ENCODE measurements at regions not wholly inside any gene's neighbourhood (a gene's known extent, or its start where the extent isn't known, plus 50 kb on each side); places are given as distances from the start of the nearest gene placed in this dataset.

DNA sequence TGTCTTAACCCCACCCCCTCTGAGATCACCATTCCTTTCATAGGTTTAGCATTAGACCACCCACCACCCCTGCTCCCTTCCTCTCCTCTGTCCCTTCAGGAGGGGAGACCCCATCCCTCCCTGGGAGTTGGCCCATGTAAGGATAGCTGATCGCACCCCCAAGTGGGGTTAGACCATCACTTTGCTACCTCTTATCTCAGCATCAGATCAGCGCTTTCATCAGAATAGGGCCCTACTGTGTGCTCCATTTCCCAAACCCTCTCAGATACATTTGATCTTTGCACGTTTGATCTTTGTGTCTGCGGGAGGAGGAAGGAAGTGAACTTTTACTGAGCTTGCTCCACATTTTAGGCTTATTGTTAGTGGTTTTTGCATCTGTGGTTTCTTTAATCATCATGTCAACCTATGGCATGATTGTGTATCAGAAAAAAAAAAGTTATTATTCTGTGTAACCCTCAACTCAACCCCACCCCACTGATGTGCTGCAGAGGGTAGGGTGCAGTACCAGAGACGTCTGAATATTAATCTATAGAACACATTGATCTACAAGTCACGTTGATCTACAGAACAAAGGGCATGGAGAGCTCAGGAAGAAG is 81.2 kb downstream of the PDCL3 start:
- no peak overlapping the region for H3K9ac ChIP-seq (ENCODE audit: low read length)
- no peaks in the 10 kb centered on the region for H3K4me1 ChIP-seq (ENCODE audit: control insufficient read depth, insufficient read depth, low read length)
- no peaks in the 10 kb centered on the region for H3K36me3 ChIP-seq (ENCODE audit: control insufficient read depth, insufficient read depth, low read length)
- H3K27me3 ChIP-seq (ENCODE audit: control insufficient read depth, insufficient read depth, low read length): no peaks in the 10 kb centered on the region
- H3K9me3 ChIP-seq (ENCODE audit: control insufficient read depth, low read length): no peaks in the 10 kb centered on the region
- H3K4me3 ChIP-seq (ENCODE audit: low read length): no peak overlapping the region

DNA sequence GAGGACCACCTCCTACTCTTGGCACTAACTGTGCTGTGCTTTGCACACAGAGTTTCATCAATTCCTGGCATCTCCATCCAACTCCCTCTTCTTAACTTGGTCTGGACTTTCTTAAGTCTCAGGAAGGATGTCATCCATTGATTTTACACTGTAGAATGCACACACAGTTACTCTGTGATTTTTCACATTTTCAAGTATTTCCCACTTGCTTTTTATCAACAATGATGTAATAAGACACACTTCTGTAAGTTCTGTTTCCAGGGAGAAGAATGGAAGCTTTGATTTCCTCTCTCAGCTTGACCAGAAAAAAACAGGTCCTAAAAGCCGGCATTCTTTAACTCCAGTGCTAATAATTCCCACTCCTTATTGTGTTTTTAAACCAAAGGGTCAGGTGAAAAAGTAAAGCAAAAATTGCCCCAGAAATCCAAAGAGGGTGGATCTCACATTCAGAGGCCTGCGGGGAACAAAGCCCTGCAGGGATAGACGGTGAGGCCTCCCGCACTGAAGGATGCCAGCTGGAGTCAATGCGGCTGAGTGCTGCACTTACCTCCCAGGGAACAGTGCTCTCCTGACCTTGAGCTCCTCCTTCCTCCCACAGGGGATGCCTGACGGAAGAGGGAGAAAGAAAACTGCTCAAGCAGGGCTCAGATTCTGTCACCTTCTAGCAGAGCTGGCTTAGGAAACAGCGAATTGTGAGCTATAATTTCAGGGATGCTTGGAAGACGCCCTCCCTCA is 83.1 kb downstream of the PDCL3 start:
- H3K9ac ChIP-seq (ENCODE audit: low read length): no peak overlapping the region
- H3K27me3 ChIP-seq (ENCODE audit: control insufficient read depth, insufficient read depth, low read length): no peaks in the 10 kb centered on the region
- H3K4me1 ChIP-seq (ENCODE audit: control insufficient read depth, insufficient read depth, low read length): no peaks in the 10 kb centered on the region
- H3K9me3 ChIP-seq (ENCODE audit: control insufficient read depth, low read length): no peaks in the 10 kb centered on the region
- H3K36me3 ChIP-seq (ENCODE audit: control insufficient read depth, insufficient read depth, low read length): no peaks in the 10 kb centered on the region
- H3K4me3 ChIP-seq (ENCODE audit: low read length): no peak overlapping the region

DNA sequence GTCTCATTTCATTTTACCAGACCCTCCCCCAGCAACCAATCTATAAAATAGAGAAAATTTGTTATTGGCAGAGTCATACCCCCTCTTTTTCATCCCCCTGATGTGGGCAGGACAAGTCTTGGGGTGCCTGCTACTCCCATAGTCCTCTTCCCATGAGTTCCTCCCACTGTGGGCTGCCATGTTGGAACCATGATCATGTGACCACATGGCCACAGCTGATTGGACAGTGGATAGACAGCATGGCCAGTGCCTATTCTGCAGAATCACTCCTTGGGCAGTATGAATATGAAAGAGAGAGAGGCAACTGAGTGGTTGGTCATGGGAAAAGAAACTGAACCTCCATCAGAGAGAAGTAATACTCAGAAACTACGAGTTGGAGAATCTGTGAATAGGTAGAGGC is 84.9 kb downstream of the PDCL3 start:
- H3K9me3 ChIP-seq (ENCODE audit: control insufficient read depth, low read length): no peaks in the 10 kb centered on the region
- no peaks in the 10 kb centered on the region for H3K27me3 ChIP-seq (ENCODE audit: control insufficient read depth, insufficient read depth, low read length)
- H3K4me1 ChIP-seq (ENCODE audit: control insufficient read depth, insufficient read depth, low read length): no peaks in the 10 kb centered on the region
- no peak overlapping the region for H3K9ac ChIP-seq (ENCODE audit: low read length)
- H3K4me3 ChIP-seq (ENCODE audit: low read length): no peak overlapping the region
- no peaks in the 10 kb centered on the region for H3K36me3 ChIP-seq (ENCODE audit: control insufficient read depth, insufficient read depth, low read length)

DNA sequence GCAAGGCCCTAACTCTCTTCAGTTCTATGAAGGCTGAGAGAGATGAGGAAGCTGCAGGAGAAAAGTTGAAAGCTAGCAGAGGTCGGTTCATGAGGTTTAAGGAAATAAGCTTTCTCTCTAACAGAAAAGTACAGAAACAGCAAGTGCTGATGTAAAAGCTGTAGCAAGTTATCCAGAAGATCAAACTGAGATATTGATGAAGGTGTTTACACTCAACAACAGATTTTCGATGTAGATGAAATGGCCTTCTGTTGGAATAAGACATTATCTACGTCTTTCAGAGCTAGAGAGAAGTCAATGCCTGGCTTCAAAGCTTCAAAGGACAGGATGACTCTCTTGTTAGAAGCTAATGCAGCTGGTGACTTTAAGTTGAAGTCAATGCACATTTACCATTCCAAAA is 87.4 kb downstream of the PDCL3 start:
- H3K9ac ChIP-seq (ENCODE audit: low read length): no peak overlapping the region
- H3K36me3 ChIP-seq (ENCODE audit: control insufficient read depth, insufficient read depth, low read length): no peaks in the 10 kb centered on the region
- no peaks in the 10 kb centered on the region for H3K27me3 ChIP-seq (ENCODE audit: control insufficient read depth, insufficient read depth, low read length)
- no peaks in the 10 kb centered on the region for H3K4me1 ChIP-seq (ENCODE audit: control insufficient read depth, insufficient read depth, low read length)
- no peaks in the 10 kb centered on the region for H3K9me3 ChIP-seq (ENCODE audit: control insufficient read depth, low read length)
- H3K4me3 ChIP-seq (ENCODE audit: low read length): no peak overlapping the region

DNA sequence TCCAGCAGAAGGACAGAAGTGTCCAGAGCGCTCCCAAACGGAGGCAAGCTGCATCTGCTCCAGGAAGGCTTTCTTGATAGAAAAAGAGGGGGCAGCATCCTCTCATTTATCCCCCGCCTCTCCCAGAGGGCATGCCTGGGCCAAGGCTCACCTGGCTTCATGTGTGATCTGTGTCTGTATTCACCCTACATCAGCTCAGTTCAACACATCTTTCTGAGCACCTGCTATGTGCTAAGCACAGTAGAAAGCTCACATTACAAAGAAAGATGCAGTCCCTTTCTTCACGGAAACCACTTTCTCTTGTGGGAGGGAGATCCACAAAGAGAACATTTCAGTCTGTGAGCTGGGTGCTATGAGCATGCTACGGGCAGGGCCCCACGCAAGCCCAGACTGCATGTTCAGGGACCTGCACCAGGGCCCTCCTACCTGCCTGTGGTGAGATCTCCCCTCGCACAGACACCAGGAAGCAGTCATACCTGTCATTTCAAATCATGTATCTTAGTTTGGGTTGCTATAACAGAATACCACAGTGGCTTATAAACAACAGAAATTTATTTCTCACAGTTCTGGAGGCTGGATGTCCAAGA is 90.7 kb downstream of the PDCL3 start:
- no peak overlapping the region for H3K9ac ChIP-seq (ENCODE audit: low read length)
- no peaks in the 10 kb centered on the region for H3K4me1 ChIP-seq (ENCODE audit: control insufficient read depth, insufficient read depth, low read length)
- H3K9me3 ChIP-seq (ENCODE audit: control insufficient read depth, low read length): no peaks in the 10 kb centered on the region
- no peak overlapping the region for H3K4me3 ChIP-seq (ENCODE audit: low read length)
- H3K36me3 ChIP-seq (ENCODE audit: control insufficient read depth, insufficient read depth, low read length): no peaks in the 10 kb centered on the region
- no peaks in the 10 kb centered on the region for H3K27me3 ChIP-seq (ENCODE audit: control insufficient read depth, insufficient read depth, low read length)

DNA sequence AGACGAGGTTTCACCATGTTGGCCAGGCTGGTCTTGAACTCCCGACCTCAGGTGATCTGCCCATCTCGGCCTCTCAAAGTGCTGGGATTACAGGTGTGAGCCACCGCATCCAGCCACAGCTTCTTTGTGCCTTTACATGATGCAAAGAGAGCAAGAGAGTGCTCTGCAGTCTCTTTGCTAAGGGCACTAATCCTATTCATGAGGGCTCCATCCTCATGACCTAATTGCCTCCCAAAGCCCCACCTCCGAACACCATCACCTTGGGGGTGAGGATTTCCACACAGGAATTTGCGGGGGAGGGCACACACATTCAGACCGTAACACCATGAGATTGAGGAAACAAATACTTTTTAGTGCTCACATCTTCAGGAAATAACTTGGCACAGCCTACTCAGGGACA is 91.8 kb downstream of the PDCL3 start:
- Histone ChIP-seq H3K27me3 (ENCODE audit: control insufficient read depth, insufficient read depth, low read length) (no peaks in the 10 kb centered on the region), H3K4me1 (ENCODE audit: control insufficient read depth, insufficient read depth, low read length) (no peaks in the 10 kb centered on the region), H3K9me3 (ENCODE audit: control insufficient read depth, low read length) (no peaks in the 10 kb centered on the region), H3K9ac (ENCODE audit: low read length) (no peak overlapping the region), H3K4me3 (ENCODE audit: low read length) (no peak overlapping the region), H3K36me3 (ENCODE audit: control insufficient read depth, insufficient read depth, low read length) (no peaks in the 10 kb centered on the region)

DNA sequence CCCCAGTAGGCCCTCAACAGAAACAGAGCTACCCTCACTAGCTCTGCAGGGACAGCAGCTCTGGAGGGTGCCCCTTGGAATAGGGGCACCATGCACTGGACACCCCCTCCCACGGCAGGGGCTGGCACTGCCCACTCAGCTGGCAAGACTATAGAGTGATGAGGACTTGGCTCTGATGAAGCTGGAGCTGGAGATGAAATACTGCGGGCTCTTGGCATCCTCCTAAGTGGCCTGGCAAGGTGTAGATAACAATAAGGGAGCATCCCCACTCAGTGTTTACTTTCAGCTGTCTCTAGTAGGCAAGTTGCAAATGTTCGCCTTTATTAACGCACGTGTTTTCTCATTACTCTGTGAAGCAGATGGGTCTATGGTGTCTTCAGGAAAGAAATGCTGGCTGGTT is 92.7 kb downstream of the PDCL3 start:
- H3K4me1 ChIP-seq (ENCODE audit: control insufficient read depth, insufficient read depth, low read length): no peaks in the 10 kb centered on the region
- H3K36me3 ChIP-seq (ENCODE audit: control insufficient read depth, insufficient read depth, low read length): no peaks in the 10 kb centered on the region
- no peaks in the 10 kb centered on the region for H3K27me3 ChIP-seq (ENCODE audit: control insufficient read depth, insufficient read depth, low read length)
- H3K9ac ChIP-seq (ENCODE audit: low read length): no peak overlapping the region
- H3K4me3 ChIP-seq (ENCODE audit: low read length): no peak overlapping the region
- H3K9me3 ChIP-seq (ENCODE audit: control insufficient read depth, low read length): no peaks in the 10 kb centered on the region

DNA sequence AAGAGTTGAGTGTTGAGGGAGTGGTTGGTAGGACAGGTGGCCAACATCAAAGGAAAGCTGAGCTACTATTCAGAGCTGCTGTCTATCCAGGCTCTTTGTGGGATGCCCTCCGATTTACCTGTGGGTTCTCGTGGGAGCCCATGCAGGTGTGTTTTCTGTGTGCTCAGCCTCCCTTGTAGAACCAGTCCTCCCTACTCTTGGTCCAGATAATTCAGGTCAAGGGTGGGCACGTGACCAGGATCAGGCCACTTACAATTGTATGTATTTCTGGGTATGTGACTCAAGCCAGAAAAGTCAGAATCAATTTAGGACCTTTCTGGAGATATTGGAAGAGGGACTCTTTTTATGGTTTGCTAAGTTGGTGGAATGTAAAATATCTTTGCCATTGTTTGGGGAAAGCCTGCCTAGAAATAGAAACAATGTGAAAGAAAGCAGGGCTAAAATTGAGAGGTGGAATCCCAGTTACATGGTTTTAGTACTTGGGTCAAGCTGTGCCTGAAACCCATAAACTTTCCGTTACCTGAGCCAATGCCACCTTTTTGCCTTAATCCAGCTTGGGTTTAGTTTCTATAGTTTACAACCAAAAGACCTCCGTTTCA is 93.2 kb downstream of the PDCL3 start:
- H3K27me3 ChIP-seq (ENCODE audit: control insufficient read depth, insufficient read depth, low read length): no peaks in the 10 kb centered on the region
- H3K9ac ChIP-seq (ENCODE audit: low read length): no peak overlapping the region
- H3K9me3 ChIP-seq (ENCODE audit: control insufficient read depth, low read length): no peaks in the 10 kb centered on the region
- H3K4me1 ChIP-seq (ENCODE audit: control insufficient read depth, insufficient read depth, low read length): no peaks in the 10 kb centered on the region
- H3K36me3 ChIP-seq (ENCODE audit: control insufficient read depth, insufficient read depth, low read length): no peaks in the 10 kb centered on the region
- no peak overlapping the region for H3K4me3 ChIP-seq (ENCODE audit: low read length)

DNA sequence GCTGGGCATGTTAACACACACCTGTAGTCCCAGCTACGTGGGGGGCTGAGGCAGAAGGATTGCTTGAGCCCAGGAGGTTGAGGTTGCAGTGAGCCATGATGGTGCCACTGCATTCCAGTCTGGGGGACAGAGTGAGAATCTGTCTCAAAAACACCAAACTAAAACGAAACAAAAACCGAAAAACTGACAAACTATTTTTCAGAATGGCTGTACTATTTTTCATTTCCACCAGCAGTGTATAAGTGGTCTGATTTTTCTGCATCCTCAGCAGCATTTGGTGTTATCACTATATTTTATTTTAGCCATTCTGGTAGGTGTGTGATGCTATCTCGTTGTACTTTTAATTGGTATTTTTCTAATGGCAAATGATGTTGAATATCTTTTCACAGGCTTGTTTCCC is 95.2 kb downstream of the PDCL3 start:
- H3K27me3 ChIP-seq (ENCODE audit: control insufficient read depth, insufficient read depth, low read length): no peaks in the 10 kb centered on the region
- H3K4me3 ChIP-seq (ENCODE audit: low read length): no peak overlapping the region
- no peaks in the 10 kb centered on the region for H3K36me3 ChIP-seq (ENCODE audit: control insufficient read depth, insufficient read depth, low read length)
- H3K4me1 ChIP-seq (ENCODE audit: control insufficient read depth, insufficient read depth, low read length): no peaks in the 10 kb centered on the region
- H3K9me3 ChIP-seq (ENCODE audit: control insufficient read depth, low read length): no peaks in the 10 kb centered on the region
- no peak overlapping the region for H3K9ac ChIP-seq (ENCODE audit: low read length)

DNA sequence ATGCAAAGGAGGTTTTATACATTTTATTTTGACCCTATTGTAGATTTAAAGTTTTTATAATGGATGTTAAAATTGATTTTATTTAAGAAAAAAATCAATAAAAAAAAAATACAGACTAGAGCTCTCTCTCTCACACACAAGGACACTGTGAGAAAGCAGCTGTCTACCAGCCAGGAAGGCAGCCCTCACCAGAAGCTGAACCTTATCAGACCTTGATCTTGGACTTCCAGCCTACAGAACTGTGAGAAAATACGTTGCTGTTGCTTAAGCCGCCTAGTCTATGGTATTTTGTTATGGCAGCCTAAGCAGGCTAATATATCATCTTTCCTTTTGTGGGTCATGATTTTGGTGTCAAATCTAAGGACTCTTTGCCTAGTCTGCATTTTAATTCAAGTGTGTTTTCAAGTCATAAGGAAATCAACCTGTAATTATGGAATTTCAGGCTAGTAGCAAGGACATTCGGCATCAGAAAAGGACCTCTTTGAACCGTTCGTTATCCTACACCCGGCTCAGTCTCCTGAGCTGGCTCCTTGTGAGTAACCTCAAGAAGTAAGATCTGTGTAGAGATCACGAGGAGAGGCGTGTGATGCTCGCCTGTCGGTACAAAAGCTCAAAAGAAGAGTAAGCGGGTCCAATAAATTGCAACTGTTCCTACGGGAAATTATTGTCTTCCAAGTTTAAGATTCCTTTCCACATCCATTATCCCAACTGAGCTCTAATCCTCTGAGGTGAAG is 98.2 kb downstream of the PDCL3 start:
- no peaks in the 10 kb centered on the region for H3K27me3 ChIP-seq (ENCODE audit: control insufficient read depth, insufficient read depth, low read length)
- no peak overlapping the region for H3K4me3 ChIP-seq (ENCODE audit: low read length)
- H3K36me3 ChIP-seq (ENCODE audit: control insufficient read depth, insufficient read depth, low read length): no peaks in the 10 kb centered on the region
- no peaks in the 10 kb centered on the region for H3K9me3 ChIP-seq (ENCODE audit: control insufficient read depth, low read length)
- no peaks in the 10 kb centered on the region for H3K4me1 ChIP-seq (ENCODE audit: control insufficient read depth, insufficient read depth, low read length)
- H3K9ac ChIP-seq (ENCODE audit: low read length): no peak overlapping the region

DNA sequence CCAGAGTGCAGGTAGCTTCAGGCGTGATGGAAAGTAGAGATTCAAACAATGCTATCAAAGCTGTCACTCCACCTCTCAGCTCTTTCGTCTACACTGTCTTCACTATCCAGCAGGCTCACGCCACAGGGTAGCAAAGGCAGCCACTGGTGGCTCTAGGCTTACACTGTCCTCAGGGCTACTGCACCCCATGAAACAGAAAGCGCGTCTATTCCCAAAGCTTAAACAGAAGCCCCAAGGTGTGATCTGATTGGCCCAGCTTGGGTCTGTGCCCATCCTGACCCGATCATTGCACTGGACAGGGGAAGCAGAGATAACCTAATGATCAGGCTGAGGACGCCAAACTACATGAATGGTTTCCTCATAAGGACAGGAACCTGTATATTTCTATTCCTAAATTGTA is 100.1 kb downstream of the PDCL3 start:
- Histone ChIP-seq H3K27me3 (ENCODE audit: control insufficient read depth, insufficient read depth, low read length) (no peaks in the 10 kb centered on the region), H3K9me3 (ENCODE audit: control insufficient read depth, low read length) (no peaks in the 10 kb centered on the region), H3K9ac (ENCODE audit: low read length) (no peak overlapping the region), H3K36me3 (ENCODE audit: control insufficient read depth, insufficient read depth, low read length) (no peaks in the 10 kb centered on the region), H3K4me3 (ENCODE audit: low read length) (no peak overlapping the region), H3K4me1 (ENCODE audit: control insufficient read depth, insufficient read depth, low read length) (no peaks in the 10 kb centered on the region)

Data from mucosa of stomach (tissue), 1 donor.